SK-N-SH (cell line): ENCODE measurements at regions not wholly inside any gene's neighbourhood (a gene's known extent, or its start where the extent isn't known, plus 50 kb on each side); places are given as distances from the start of the nearest gene placed in this dataset.

Experiments
- CTCF ChIA-PET: fragments of 300-600, 350-600 bp; formaldehyde crosslinking; extraction: SDS; loops from one replicate; lab custom pipeline; 2021; lab: Yijun Ruan, JAX
- POLR2A ChIA-PET: fragments of 350-600 bp; sonication (Branson Sonifier 250); formaldehyde crosslinking; extraction: SDS; loops from one replicate; lab custom pipeline; 2020; ENCODE audit warnings: antibody characterized with exemption, inconsistent platforms; lab: Yijun Ruan, JAX
- DNase-seq: peaks from one replicate; pipeline ENCODE4 v3.0.0; 2012
- H2AFZ ChIP-seq: fragments of 200-600 bp; sonication (generic); 2 replicates; pipeline ENCODE4 v1.8.1; 2016; ENCODE audit warnings: antibody characterized with exemption, mild to moderate bottlenecking, low read depth
- H3F3A ChIP-seq: fragments of 200-600 bp; sonication (generic); replicated peaks from 2 replicates; pipeline ENCODE3; 2016; ENCODE audit warnings: antibody characterized with exemption, mild to moderate bottlenecking; ENCODE audit not compliant: insufficient read depth
- H3K27ac ChIP-seq, 2 experiments: fragments of 200-500 bp in 1 of 2; fragments of 200-600 bp in 1 of 2; sonication (Bioruptor generic) in 1 of 2; sonication (generic), shearing (Covaris generic) in 1 of 2; 2 replicates each; pipeline versions ENCODE4 v1.5.1 to v1.6.1; 2014 to 2016; ENCODE audit warnings: low read depth in 2 of 2, inconsistent platforms in 1 of 2, low read length in 1 of 2, mild to moderate bottlenecking in 1 of 2, mixed read lengths in 1 of 2
- H3K27me3 ChIP-seq: fragments of 200-600 bp; sonication (generic), shearing (Covaris generic); 2 replicates; pipeline ENCODE4 v1.6.1; 2016; ENCODE audit warnings: mixed run types; ENCODE audit not compliant: insufficient read depth
- H3K36me3 ChIP-seq, 2 experiments: fragments of 200-500 bp in 1 of 2; fragments of 200-600 bp in 1 of 2; sonication (Bioruptor generic) in 1 of 2; sonication (generic) in 1 of 2; replicated peaks in 1 of 2; 2 replicates each; pipeline versions ENCODE3 to v1.5.1; 2014 to 2016; ENCODE audit warnings: low read length in 1 of 2, mild to moderate bottlenecking in 1 of 2; ENCODE audit not compliant: insufficient read depth in 2 of 2, control insufficient read depth in 1 of 2
- H3K4me1 ChIP-seq, 2 experiments: fragments of 200-500 bp in 1 of 2; fragments of 200-600 bp in 1 of 2; sonication (Bioruptor generic) in 1 of 2; sonication (generic), shearing (Covaris generic) in 1 of 2; 2 replicates each; pipeline versions ENCODE4 v1.5.1 to v1.6.1; 2014 to 2016; ENCODE audit warnings: low read depth in 1 of 2, low read length in 1 of 2, mixed run types in 1 of 2; ENCODE audit not compliant: insufficient read depth in 2 of 2, control insufficient read depth in 1 of 2
- H3K4me2 ChIP-seq: fragments of 200-600 bp; sonication (generic), shearing (Covaris generic); 2 replicates; pipeline ENCODE4 v1.6.1; 2017; ENCODE audit warnings: mixed run types
- H3K4me3 ChIP-seq, 2 experiments: fragments of 200-500 bp in 1 of 2; fragments of 200-600 bp in 1 of 2; sonication (Bioruptor generic) in 1 of 2; sonication (generic), shearing (Covaris generic) in 1 of 2; 2 replicates each; pipeline versions ENCODE4 v1.5.1 to v1.8.1; 2014 to 2016; ENCODE audit warnings: low read depth in 2 of 2, inconsistent platforms in 1 of 2, low read length in 1 of 2, mild to moderate bottlenecking in 1 of 2, mixed read lengths in 1 of 2, moderate library complexity in 1 of 2
- H3K79me2 ChIP-seq: fragments of 200-600 bp; sonication (generic); 2 replicates; pipeline ENCODE4 v1.8.1; 2017; ENCODE audit warnings: mild to moderate bottlenecking; ENCODE audit not compliant: insufficient read depth
- H3K9ac ChIP-seq: fragments of 200-600 bp; sonication (generic); 2 replicates; pipeline ENCODE4 v1.6.1; 2017; ENCODE audit warnings: mixed run types
- H3K9me2 ChIP-seq: fragments of 200-600 bp; sonication (generic); 2 replicates; pipeline ENCODE4 v1.6.1; 2017; ENCODE audit warnings: mixed run types
- H3K9me3 ChIP-seq: fragments of 200-600 bp; sonication (generic); 2 replicates; pipeline ENCODE4 v1.6.1; 2017; ENCODE audit warnings: mixed run types, mild to moderate bottlenecking, moderate library complexity
- H4K20me1 ChIP-seq: fragments of 200-600 bp; sonication (generic); 2 replicates; pipeline ENCODE4 v1.6.1; 2017; ENCODE audit warnings: mild to moderate bottlenecking, mixed run types; ENCODE audit not compliant: insufficient read depth
- CHD2 ChIP-seq: fragments of 150-350 bp; IDR thresholded peaks from 2 replicates; pipeline ENCODE4 v1.6.1; 2018; ENCODE audit warnings: low read length; ENCODE audit not compliant: partially characterized antibody
- CTCF ChIP-seq: fragments of 200-600 bp; sonication (generic); IDR thresholded peaks from 2 replicates; pipeline ENCODE4 v1.6.1; 2017; ENCODE audit warnings: antibody characterized with exemption, mild to moderate bottlenecking, moderate library complexity
- ELF1 ChIP-seq: IDR thresholded peaks from 2 replicates; pipeline ENCODE4 v1.4.0; 2012
- EZH2phosphoT487 ChIP-seq: fragments of 200-600 bp; sonication (generic); IDR thresholded peaks from 2 replicates; pipeline ENCODE4 v1.6.1; 2017; ENCODE audit warnings: low read depth, mixed run types, mild to moderate bottlenecking, antibody characterized with exemption, moderate library complexity, borderline replicate concordance
- FOSL2 ChIP-seq: IDR thresholded peaks from 2 replicates; pipeline ENCODE4 v1.4.0; 2012; ENCODE audit warnings: low read depth, mild to moderate bottlenecking, moderate library complexity, borderline replicate concordance
- FOXM1 ChIP-seq: IDR thresholded peaks from 2 replicates; pipeline ENCODE4 v1.4.0; 2012; ENCODE audit warnings: low read depth, mild to moderate bottlenecking
- IRF3 ChIP-seq: fragments of 150-350 bp; IDR thresholded peaks from 2 replicates; pipeline ENCODE4 v1.6.1; 2016; ENCODE audit warnings: mild to moderate bottlenecking, low read depth, low read length
- MEF2A ChIP-seq: IDR thresholded peaks from 2 replicates; pipeline ENCODE4 v1.4.0; 2012; ENCODE audit warnings: low read depth, borderline replicate concordance
- NFIC ChIP-seq: IDR thresholded peaks from 2 replicates; pipeline ENCODE4 v1.4.0; 2012; ENCODE audit warnings: borderline replicate concordance
- POLR2AphosphoS5 ChIP-seq: IDR thresholded peaks from 2 replicates; pipeline ENCODE4 v1.6.1; 2012; ENCODE audit warnings: low read depth, low read length
- REST ChIP-seq: IDR thresholded peaks from 2 replicates; pipeline ENCODE4 v1.6.1; 2012; ENCODE audit warnings: mild to moderate bottlenecking, low read depth, low read length, moderate library complexity
- RXRA ChIP-seq: IDR thresholded peaks from 2 replicates; pipeline ENCODE4 v1.4.0; 2012; ENCODE audit warnings: low read depth, mild to moderate bottlenecking, borderline replicate concordance
- SIN3A ChIP-seq: IDR thresholded peaks from 2 replicates; pipeline ENCODE4 v1.6.1; 2012; ENCODE audit warnings: low read depth, mild to moderate bottlenecking, low read length, moderate library complexity, borderline replicate concordance
- SMC3 ChIP-seq: IDR thresholded peaks from 2 replicates; pipeline ENCODE4 v1.6.1; 2012; ENCODE audit warnings: low read depth, low read length, improper control_type of control experiment
- TCF12 ChIP-seq: IDR thresholded peaks from 2 replicates; pipeline ENCODE4 v1.4.0; 2012
- USF2 ChIP-seq: fragments of 150-350 bp; IDR thresholded peaks from 2 replicates; pipeline ENCODE4 v1.6.1; 2017; ENCODE audit warnings: antibody characterized with exemption, low read length, low read depth, borderline replicate concordance
- YY1 ChIP-seq: IDR thresholded peaks from 2 replicates; pipeline ENCODE4 v1.4.0; 2012; ENCODE audit warnings: low read depth, mild to moderate bottlenecking
- ZBTB33 ChIP-seq: IDR thresholded peaks from 2 replicates; pipeline ENCODE4 v1.4.0; 2012; ENCODE audit warnings: low read depth, borderline replicate concordance
- WGBS: methylation state at CpG from one replicate; pipeline ENCODE4 v1.1.6; 2017; ENCODE audit warnings: low lambda C conversion rate; 5-methylcytosine and 5-hydroxymethylcytosine counted together

- Histone ChIP-seq H3K79me2 (no peaks in the 10 kb centered on the region), H3K4me2 (no peak overlapping the region), H3K9ac (no peak overlapping the region), H3K9me2 (no peaks in the 10 kb centered on the region), H3K27ac (no peak overlapping the region), H3K27me3 (no peaks in the 10 kb centered on the region; the same call in 1 of the 2 replicates), H3K4me3 (no peak overlapping the region), H3K4me1 (no peaks in the 10 kb centered on the region), H3K9me3 (no peaks in the 10 kb centered on the region), H2AFZ (no peak overlapping the region), H3K36me3 (no peaks in the 10 kb centered on the region), H3F3A (no peaks in the 10 kb centered on the region), H4K20me1 (no peaks in the 10 kb centered on the region)
- WGBS: 46% methylated on average over 1 of the region's 1 CpG
- TF ChIP-seq RXRA (no peak), ZBTB33 (no peak), REST (no peak), CTCF (no peak), SIN3A (no peak), SMC3 (no peak), NFIC (no peak)
- POLR2A ChIA-PET: no interaction called here
- no peak for DNase-seq
- CTCF ChIA-PET: interaction anchor here (1.5 kb wide), 1 partner anchor 8 kb away, joined by 3 read pairs; no protein-coding TSS in a partner anchor
These were observed 176.1 kb downstream of the TXNL1 start for GRCh38 chr18:56462276-56462675.

- Histone ChIP-seq H3K27ac (no peak overlapping the region), H3K36me3 (no peaks in the 10 kb centered on the region), H3K9me2 (no peaks in the 10 kb centered on the region), H3K4me2 (no peak overlapping the region), H3K79me2 (no peaks in the 10 kb centered on the region), H3K4me1 (no peaks in the 10 kb centered on the region), H3K9me3 (no peaks in the 10 kb centered on the region), H3K27me3 (no peaks in the 10 kb centered on the region; the same call in 1 of the 2 replicates), H4K20me1 (no peaks in the 10 kb centered on the region), H3F3A (no peaks in the 10 kb centered on the region), H3K9ac (no peak overlapping the region), H3K4me3 (no peak overlapping the region), H2AFZ (no peak overlapping the region)
- 32% methylated on average over 1 of the region's 1 CpG for WGBS
- POLR2A ChIA-PET: no interaction called here
- no peak for DNase-seq
- CTCF ChIA-PET: interaction anchor here (1.5 to 1.9 kb wide), 2 partner anchors 9 to 14 kb away, joined by 3 to 5 read pairs; no protein-coding TSS in a partner anchor
- TF ChIP-seq YY1 (no peak), USF2 (no peak), RXRA (no peak), POLR2AphosphoS5 (no peak), TCF12 (no peak), MEF2A (no peak), SIN3A (no peak), IRF3 (no peak), ELF1 (no peak), EZH2phosphoT487 (no peak), CHD2 (no peak), FOSL2 (no peak), FOXM1 (no peak)
These were observed 177.2 kb downstream of the TXNL1 start for GRCh38 chr18:56461151-56461550.
